GM10248 (cell line): ENCODE measurements at regions not wholly inside any gene's neighbourhood (a gene's known extent, or its start where the extent isn't known, plus 50 kb on each side); places are given as distances from the start of the nearest gene placed in this dataset.

Source experiments
- CTCF ChIA-PET: fragments of 300-600 bp; sonication (Branson Sonifier 250); formaldehyde crosslinking; extraction: SDS; loops from one replicate; lab custom pipeline; 2021; ENCODE audit warnings: antibody characterized with exemption; lab: Yijun Ruan, JAX
- POLR2A ChIA-PET: fragments of 350-650 bp; sonication (Branson Sonifier 250); formaldehyde crosslinking; extraction: SDS; loops from one replicate; lab custom pipeline; 2020; ENCODE audit warnings: antibody characterized with exemption; lab: Yijun Ruan, JAX
- DNase-seq: peaks from one replicate; pipeline ENCODE4 v3.0.0; 2012; ENCODE audit errors: extremely low spot score
- CTCF ChIP-seq: IDR thresholded peaks from 2 replicates; pipeline ENCODE4 v1.5.1; 2012; ENCODE audit warnings: mild to moderate bottlenecking, low read depth; ENCODE audit errors: extremely low read depth, missing control alignments, control extremely low read depth

GRCh38 chr4:41859087-41859486 lies 76.1 kb upstream of the TMEM33 start:
- no peak for DNase-seq
- CTCF ChIA-PET: interaction anchor here (1.1 to 1.6 kb wide), 3 partner anchors 15 to 578 kb away, joined by 3 to 4 read pairs (median 3); no protein-coding TSS in a partner anchor
- POLR2A ChIA-PET: no interaction called here
- TF ChIP-seq CTCF: no peak

GRCh38 chr4:41857226-41857641 lies 78.0 kb upstream of the TMEM33 start:
- POLR2A ChIA-PET: no interaction called here
- CTCF ChIA-PET: no interaction called here

GRCh38 chr4:41856797-41857196 lies 78.4 kb upstream of the TMEM33 start:
- ChIA-PET POLR2A (no interaction called here), CTCF (no interaction called here)
- DNase-seq: no peak
- TF ChIP-seq CTCF: no peak

More at GRCh38 chr4:41857226-41857641, 78.0 kb upstream of the TMEM33 start:
- no peak for TF ChIP-seq CTCF
- DNase-seq: no peak

GRCh38 chr4:41853973-41854372 lies 81.3 kb upstream of the TMEM33 start:
- TF ChIP-seq CTCF: no peak
- CTCF ChIA-PET: no interaction called here
- DNase-seq: no peak
- POLR2A ChIA-PET: no interaction called here

- ChIA-PET POLR2A (no interaction called here), CTCF (no interaction called here)
- no peak for DNase-seq
Observed at GRCh38 chr4:41852229-41852628, 83.0 kb upstream of the TMEM33 start.

GRCh38 chr4:41851621-41852020 lies 83.6 kb upstream of the TMEM33 start:
- TF ChIP-seq CTCF: no peak
- POLR2A ChIA-PET: no interaction called here
- CTCF ChIA-PET: no interaction called here
- DNase-seq: no peak

More at GRCh38 chr4:41852229-41852628, 83.0 kb upstream of the TMEM33 start:
- TF ChIP-seq CTCF: no peak

GRCh38 chr4:41844327-41844726 lies 90.9 kb upstream of the TMEM33 start:
- ChIA-PET POLR2A (no interaction called here), CTCF (no interaction called here)
- no peak for TF ChIP-seq CTCF
- DNase-seq: no peak
